Astrocyte (in vitro differentiated cells and primary cell): ENCODE measurements at regions not wholly inside any gene's neighbourhood (a gene's known extent, or its start where the extent isn't known, plus 50 kb on each side); places are given as distances from the start of the nearest gene placed in this dataset.

Experiments
- CTCF ChIP-seq: IDR thresholded peaks from 2 replicates; pipeline ENCODE4 v1.5.1; 2011; ENCODE audit warnings: low read depth, mild to moderate bottlenecking, inconsistent platforms, low read length, moderate library complexity; ENCODE audit not compliant: insufficient read depth
- EZH2 ChIP-seq: IDR thresholded peaks from 2 replicates; pipeline ENCODE4 v1.6.1; 2012; ENCODE audit warnings: mild to moderate bottlenecking, low read length, inconsistent platforms; ENCODE audit not compliant: insufficient read depth

DNA sequence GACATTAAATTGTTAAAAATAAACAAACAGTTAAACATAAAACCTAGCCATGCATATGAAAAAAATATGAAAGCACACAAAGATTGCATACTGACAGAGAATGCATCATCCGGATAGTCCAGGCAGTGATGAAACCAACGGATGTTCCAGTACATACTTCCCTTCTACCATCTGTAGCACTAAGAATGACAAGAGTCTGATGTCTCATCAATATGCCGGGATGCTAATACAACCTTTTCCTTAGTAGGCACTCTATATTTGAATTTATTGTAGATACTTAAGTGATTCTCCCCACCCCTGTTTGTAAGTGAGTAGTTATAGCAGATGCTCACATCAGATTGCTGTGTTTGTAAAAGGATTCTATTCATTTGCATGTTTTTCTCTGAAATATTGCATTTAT is 571.2 kb upstream of the WWC1 start:
- no peak for TF ChIP-seq CTCF
- TF ChIP-seq EZH2 = no peak
